ENCODE measurements at regions not wholly inside any gene's neighbourhood (a gene's known extent, or its start where the extent isn't known, plus 50 kb on each side); places are given as distances from the start of the nearest gene placed in this dataset.

DNA sequence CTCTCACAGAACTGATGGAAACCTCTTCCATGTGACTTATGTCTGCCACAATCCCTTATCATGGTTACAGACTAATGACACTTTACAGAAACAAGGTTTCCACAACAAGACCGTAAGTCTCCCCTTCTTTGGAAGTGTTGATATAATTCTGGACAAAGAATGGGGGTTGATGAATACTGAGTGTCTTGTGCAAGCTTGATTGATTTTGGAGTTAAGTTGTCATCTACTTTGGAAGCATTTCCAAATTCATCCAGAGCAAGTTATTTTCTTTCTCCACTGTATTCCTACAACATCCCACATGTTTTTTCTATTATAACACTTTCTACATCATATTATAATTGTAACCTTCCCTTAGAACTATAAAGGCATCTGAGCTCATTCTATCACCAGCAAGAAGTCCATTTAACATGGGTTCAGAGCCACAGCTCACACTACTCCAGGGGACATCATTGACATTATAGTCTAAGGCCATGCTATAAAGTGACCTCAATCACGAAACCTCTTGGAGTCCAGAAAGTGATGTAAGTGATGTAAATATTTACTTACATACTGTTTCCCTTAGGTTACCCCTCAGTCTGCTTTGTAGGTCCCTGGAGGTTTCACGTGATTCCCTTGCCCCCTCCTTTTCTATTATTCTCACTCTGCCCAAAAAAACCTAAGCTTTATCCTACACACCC lies 125.7 kb upstream of the PBX1 start:
- TF ChIP-seq, protein P1, sequence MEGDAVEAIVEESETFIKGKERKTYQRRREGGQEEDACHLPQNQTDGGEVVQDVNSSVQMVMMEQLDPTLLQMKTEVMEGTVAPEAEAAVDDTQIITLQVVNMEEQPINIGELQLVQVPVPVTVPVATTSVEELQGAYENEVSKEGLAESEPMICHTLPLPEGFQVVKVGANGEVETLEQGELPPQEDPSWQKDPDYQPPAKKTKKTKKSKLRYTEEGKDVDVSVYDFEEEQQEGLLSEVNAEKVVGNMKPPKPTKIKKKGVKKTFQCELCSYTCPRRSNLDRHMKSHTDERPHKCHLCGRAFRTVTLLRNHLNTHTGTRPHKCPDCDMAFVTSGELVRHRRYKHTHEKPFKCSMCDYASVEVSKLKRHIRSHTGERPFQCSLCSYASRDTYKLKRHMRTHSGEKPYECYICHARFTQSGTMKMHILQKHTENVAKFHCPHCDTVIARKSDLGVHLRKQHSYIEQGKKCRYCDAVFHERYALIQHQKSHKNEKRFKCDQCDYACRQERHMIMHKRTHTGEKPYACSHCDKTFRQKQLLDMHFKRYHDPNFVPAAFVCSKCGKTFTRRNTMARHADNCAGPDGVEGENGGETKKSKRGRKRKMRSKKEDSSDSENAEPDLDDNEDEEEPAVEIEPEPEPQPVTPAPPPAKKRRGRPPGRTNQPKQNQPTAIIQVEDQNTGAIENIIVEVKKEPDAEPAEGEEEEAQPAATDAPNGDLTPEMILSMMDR (IDR thresholded peaks at IDR 0.05) = no peak

DNA sequence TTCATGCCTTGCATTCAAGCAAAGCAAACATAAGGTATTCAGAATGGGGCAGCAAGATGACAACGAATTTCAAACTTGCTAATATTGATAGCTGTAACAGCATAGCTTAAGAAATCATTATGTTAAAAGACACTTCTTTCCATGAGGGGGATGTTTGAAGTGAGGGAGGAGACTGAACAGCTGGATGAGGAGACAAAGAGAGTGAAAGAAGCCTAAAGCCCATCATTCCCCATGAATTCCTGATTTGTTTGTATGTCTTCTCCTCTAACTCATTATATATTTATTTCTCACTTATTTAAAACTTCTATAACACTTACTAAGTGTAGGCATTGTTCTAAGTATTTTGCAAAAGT lies 125.2 kb upstream of the PBX1 start:
- TF ChIP-seq, protein P1 (IDR thresholded peaks at IDR 0.05) = no peak

DNA sequence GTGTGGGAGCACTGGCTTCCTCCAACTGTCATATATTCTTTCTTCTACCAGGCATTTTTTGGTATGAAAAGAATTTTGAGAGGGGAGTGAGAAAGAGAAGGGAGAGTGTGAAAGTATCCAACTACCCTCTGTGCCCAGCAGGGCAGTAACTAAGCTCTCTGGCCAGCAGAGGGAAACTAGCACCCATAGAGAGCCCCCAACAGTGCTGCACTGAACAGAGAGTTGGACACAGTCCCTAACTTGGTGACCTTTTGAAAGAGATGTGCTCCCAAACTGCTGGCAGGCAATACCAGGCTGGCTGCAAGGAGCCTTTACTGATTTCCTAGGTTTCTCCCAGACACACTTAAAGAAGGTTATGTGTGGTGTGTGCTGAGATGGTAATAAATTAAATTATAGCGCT lies 118.8 kb upstream of the PBX1 start:
- TF ChIP-seq, protein P1 (IDR thresholded peaks at IDR 0.05) = no peak

DNA sequence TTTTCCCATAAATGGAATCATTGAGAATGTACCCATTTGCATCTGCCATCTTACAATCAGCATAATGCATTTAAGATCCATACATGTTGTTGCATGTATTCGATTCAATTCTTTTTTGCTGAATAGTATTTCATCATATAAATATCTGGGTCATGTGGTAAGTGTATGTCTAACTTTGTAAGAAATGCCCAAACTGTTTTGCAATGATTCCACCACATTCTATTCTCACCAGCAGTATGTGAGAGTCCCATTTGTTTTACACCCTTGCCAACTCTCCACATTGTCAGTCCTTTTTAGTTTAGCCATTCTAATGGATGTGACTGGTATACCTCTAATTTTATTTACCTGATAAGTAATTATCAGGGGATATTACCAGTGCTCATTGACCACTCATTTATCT lies 115.8 kb upstream of the PBX1 start:
- TF ChIP-seq, protein P1 (IDR thresholded peaks at IDR 0.05) = no peak

DNA sequence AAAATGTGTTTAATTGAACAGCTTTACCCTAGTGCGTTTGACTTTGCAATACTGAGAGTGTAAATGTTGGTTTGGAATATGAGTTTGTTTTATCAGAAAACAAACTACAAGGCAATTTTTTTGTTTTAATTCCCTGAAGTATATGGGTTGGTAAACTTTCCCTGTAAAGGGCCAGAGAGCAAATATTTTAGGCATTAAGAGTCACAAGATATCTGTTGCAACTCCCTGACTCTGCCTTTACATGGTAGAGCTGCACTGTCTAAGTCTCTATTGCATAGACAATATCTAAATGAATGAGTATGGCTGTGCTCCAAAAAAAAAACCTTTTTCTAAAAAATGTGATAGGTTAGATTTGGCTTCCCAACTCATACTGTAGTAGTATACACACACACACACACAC lies 115.1 kb upstream of the PBX1 start:
- TF ChIP-seq, protein P1 (IDR thresholded peaks at IDR 0.05) = no peak

DNA sequence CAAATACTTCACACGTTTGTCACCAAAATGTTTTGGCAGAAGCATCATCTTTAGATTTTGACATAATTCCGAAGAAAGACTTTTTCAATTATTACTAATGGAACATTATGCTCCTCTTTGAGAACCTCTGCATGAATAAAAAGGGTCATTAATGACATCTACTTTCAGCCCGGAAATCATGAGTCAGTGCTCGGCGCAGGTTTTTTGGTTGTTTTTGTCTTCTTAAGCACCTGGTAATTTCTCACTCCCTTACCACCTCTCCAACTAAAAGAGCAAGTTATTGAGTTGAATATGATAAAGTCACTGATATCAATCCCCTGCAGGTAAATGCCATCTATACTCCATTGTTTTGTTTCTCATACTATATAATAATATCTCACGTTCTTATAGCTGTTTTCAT lies 113.0 kb upstream of the PBX1 start:
- TF ChIP-seq, protein P1 (IDR thresholded peaks at IDR 0.05) = no peak

DNA sequence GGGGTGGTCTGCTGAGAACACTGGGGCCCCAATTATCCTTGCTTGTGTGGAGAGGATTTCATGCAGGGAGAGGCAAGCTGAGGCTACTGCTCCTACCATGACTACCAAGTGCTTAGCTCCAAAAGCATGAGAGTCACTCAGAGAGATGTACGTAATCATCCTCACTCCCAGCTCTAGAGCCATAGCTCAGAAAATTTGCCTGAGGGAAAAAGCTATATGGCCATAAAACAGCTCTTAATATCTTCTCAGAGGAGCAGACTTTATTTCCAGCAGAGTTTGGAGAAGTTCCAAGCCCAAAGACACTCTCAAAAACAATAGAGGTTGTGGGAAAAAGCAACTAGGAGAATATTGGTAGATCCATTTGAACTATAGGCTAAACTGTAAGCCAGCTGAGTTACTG lies 106.4 kb upstream of the PBX1 start:
- TF ChIP-seq, protein P1 (IDR thresholded peaks at IDR 0.05) = no peak

DNA sequence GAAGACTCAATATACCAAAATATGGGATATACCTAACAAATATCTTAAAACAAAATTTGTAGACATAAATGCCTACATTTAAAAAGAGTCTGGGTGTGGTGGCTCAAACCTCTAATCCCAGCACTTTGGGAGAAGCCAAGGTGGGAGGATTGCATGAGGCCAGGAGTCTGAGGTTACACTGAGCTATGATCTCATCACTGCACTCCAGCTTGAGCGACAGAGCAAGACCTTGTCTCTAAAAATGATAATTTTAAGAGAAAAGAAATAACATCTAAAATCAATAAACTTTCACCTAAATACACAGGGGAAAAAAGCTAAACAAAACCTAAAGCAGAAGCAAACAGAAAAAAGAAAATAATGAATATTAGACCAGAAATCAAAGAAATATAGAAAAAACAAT lies 102.7 kb upstream of the PBX1 start:
- TF ChIP-seq, protein P1 (IDR thresholded peaks at IDR 0.05) = no peak

Measured in LNCAP (cell line).